Neuronal stem cell (in vitro differentiated cells): ENCODE measurements at regions not wholly inside any gene's neighbourhood (a gene's known extent, or its start where the extent isn't known, plus 50 kb on each side); places are given as distances from the start of the nearest gene placed in this dataset.

Source experiments
- DNase-seq: peaks from one replicate; pipeline ENCODE4 v3.0.0-alpha.2; 2013; ENCODE audit warnings: low spot score
- H2AFZ ChIP-seq: one replicate; pipeline ENCODE4 v1.6.1; 2013; ENCODE audit warnings: mild to moderate bottlenecking, low read length, inconsistent platforms
- H2AK5ac ChIP-seq: 2 replicates; pipeline ENCODE4 v1.6.1; 2013; ENCODE audit warnings: low read depth, mild to moderate bottlenecking, inconsistent platforms, low read length, moderate library complexity, mixed read lengths
- H2BK120ac ChIP-seq: 2 replicates; pipeline ENCODE4 v1.6.1; 2013; ENCODE audit warnings: low read depth, mild to moderate bottlenecking, inconsistent platforms, low read length, moderate library complexity, mixed read lengths
- H2BK12ac ChIP-seq: one replicate; pipeline ENCODE4 v1.6.1; 2013; ENCODE audit warnings: low read length, inconsistent platforms
- H2BK15ac ChIP-seq: 2 replicates; pipeline ENCODE4 v1.6.1; 2013; ENCODE audit warnings: mild to moderate bottlenecking, low read length, inconsistent platforms, mixed read lengths
- H2BK5ac ChIP-seq: one replicate; pipeline ENCODE4 v1.6.1; 2013; ENCODE audit warnings: inconsistent platforms, mild to moderate bottlenecking, low read length, moderate library complexity
- H3K14ac ChIP-seq: one replicate; pipeline ENCODE4 v1.6.1; 2013; ENCODE audit warnings: low read length, inconsistent platforms
- H3K18ac ChIP-seq: 2 replicates; pipeline ENCODE4 v1.6.1; 2013; ENCODE audit warnings: low read length, inconsistent platforms
- H3K23ac ChIP-seq: 2 replicates; pipeline ENCODE4 v1.6.1; 2013; ENCODE audit warnings: low read depth, mild to moderate bottlenecking, mixed read lengths, low read length, inconsistent platforms; ENCODE audit not compliant: poor library complexity
- H3K27ac ChIP-seq: replicated peaks from 3 replicates; pipeline ENCODE4 v1.5.1; 2013; ENCODE audit warnings: low read length, inconsistent platforms
- H3K27me3 ChIP-seq, 3 experiments: 2 replicates each; pipeline ENCODE4 v1.6.1; 2013; ENCODE audit warnings: low read length in 3 of 3, mild to moderate bottlenecking in 2 of 3, inconsistent platforms in 1 of 3, low read depth in 1 of 3, mixed read lengths in 1 of 3, moderate library complexity in 1 of 3; ENCODE audit not compliant: control insufficient read depth in 3 of 3, insufficient read depth in 3 of 3
- H3K36me3 ChIP-seq, 2 donors: replicated peaks in 1 of 2; 2 replicates each; pipeline ENCODE4 v1.6.1; 2013; ENCODE audit warnings: low read length in 2 of 2; ENCODE audit not compliant: control insufficient read depth in 2 of 2, insufficient read depth in 2 of 2
- H3K4ac ChIP-seq: 2 replicates; pipeline ENCODE4 v1.6.1; 2013; ENCODE audit warnings: inconsistent platforms, mild to moderate bottlenecking, low read length, moderate library complexity
- H3K4me1 ChIP-seq, 2 donors: 1 replicate in 1 of 2; 2 replicates in 1 of 2; pipeline ENCODE4 v1.6.1; 2013; ENCODE audit warnings: low read length in 2 of 2, low read depth in 1 of 2; ENCODE audit not compliant: control insufficient read depth in 2 of 2, insufficient read depth in 1 of 2
- H3K4me2 ChIP-seq: one replicate; pipeline ENCODE4 v1.6.1; 2013; ENCODE audit warnings: mild to moderate bottlenecking, low read length, inconsistent platforms; ENCODE audit not compliant: insufficient read depth, poor library complexity, severe bottlenecking
- H3K4me3 ChIP-seq, 2 donors: 2 replicates each; pipeline ENCODE4 v1.5.1; 2013; ENCODE audit warnings: low read length in 2 of 2, mild to moderate bottlenecking in 2 of 2, inconsistent platforms in 1 of 2, moderate library complexity in 1 of 2
- H3K79me1 ChIP-seq: one replicate; pipeline ENCODE4 v1.6.1; 2013; ENCODE audit warnings: low read depth, mild to moderate bottlenecking, inconsistent platforms, low read length, moderate library complexity
- H3K9ac ChIP-seq: one replicate; pipeline ENCODE4 v1.6.1; 2013; ENCODE audit warnings: mild to moderate bottlenecking, low read depth, low read length, inconsistent platforms; ENCODE audit not compliant: poor library complexity
- H3K9me3 ChIP-seq, 2 donors: replicated peaks in 1 of 2; 2 replicates each; pipeline versions ENCODE3 to v1.6.1; 2013; ENCODE audit warnings: low read length in 2 of 2, mild to moderate bottlenecking in 2 of 2, inconsistent platforms in 1 of 2, low read depth in 1 of 2, mixed read lengths in 1 of 2, moderate library complexity in 1 of 2; ENCODE audit not compliant: control insufficient read depth in 2 of 2, insufficient read depth in 1 of 2
- H4K8ac ChIP-seq: one replicate; pipeline ENCODE4 v1.6.1; 2013; ENCODE audit warnings: low read depth, mild to moderate bottlenecking, inconsistent platforms, low read length, moderate library complexity
- H4K91ac ChIP-seq: one replicate; pipeline ENCODE4 v1.6.1; 2013; ENCODE audit warnings: low read length, low read depth, mild to moderate bottlenecking, inconsistent platforms; ENCODE audit not compliant: poor library complexity
- WGBS, 2 donors: extraction: QIAGEN DNeasy Blood & Tissue Kit; methylation state at CpG; one replicate each; pipeline ENCODE4 v1.1.7; 2013; ENCODE audit warnings: missing lambda C conversion rate in 2 of 2, mixed read lengths in 1 of 2; ENCODE audit not compliant: insufficient read length in 2 of 2, insufficient replicate concordance in 1 of 2; ENCODE audit errors: extremely low coverage in 2 of 2; 5-methylcytosine and 5-hydroxymethylcytosine counted together

- no peaks in the 10 kb centered on the region for H3K9me3 ChIP-seq
- no peak overlapping the region for H4K91ac ChIP-seq
- H3K4me1 ChIP-seq = no peaks in the 10 kb centered on the region
- H3K4me3 ChIP-seq = no peak overlapping the region
- H3K4ac ChIP-seq = no peak overlapping the region
- no peak overlapping the region for H3K4me2 ChIP-seq
- H3K27me3 ChIP-seq = no peaks in the 10 kb centered on the region
- H2BK5ac ChIP-seq = no peak overlapping the region
- no peak overlapping the region for H4K8ac ChIP-seq
- no peak overlapping the region for H2AK5ac ChIP-seq
- H2AFZ ChIP-seq = no peak overlapping the region
- WGBS, 2 donors = no CpG with 5 or more reads among the region's 3 CpGs
- H2BK12ac ChIP-seq = no peak overlapping the region
- no peak overlapping the region for H3K9ac ChIP-seq
- DNase-seq = no peak
- no peaks in the 10 kb centered on the region for H3K79me1 ChIP-seq
- no peak overlapping the region for H3K18ac ChIP-seq
- no peak overlapping the region for H2BK120ac ChIP-seq
- no peak overlapping the region for H2BK15ac ChIP-seq
- H3K23ac ChIP-seq = no peak overlapping the region
- no peaks in the 10 kb centered on the region for H3K36me3 ChIP-seq
- H3K27ac ChIP-seq = no peak overlapping the region
- H3K14ac ChIP-seq = no peak overlapping the region
Measured at GRCh38 chr11:41982975-41983374, 523.5 kb upstream of the LRRC4C start.

GRCh38 chr11:41983475-41983874 is 524.0 kb upstream of the LRRC4C start:
- H2AK5ac ChIP-seq = no peak overlapping the region
- H3K79me1 ChIP-seq = no peaks in the 10 kb centered on the region
- no peak overlapping the region for H3K9ac ChIP-seq
- no peak overlapping the region for H2BK15ac ChIP-seq
- no peak overlapping the region for H4K91ac ChIP-seq
- no peak overlapping the region for H3K14ac ChIP-seq
- no peak overlapping the region for H2AFZ ChIP-seq
- H3K4ac ChIP-seq = no peak overlapping the region
- DNase-seq = no peak
- H3K4me2 ChIP-seq = no peak overlapping the region
- no peak overlapping the region for H2BK5ac ChIP-seq
- no peak overlapping the region for H2BK120ac ChIP-seq
- no peak overlapping the region for H2BK12ac ChIP-seq
- H3K27ac ChIP-seq = no peak overlapping the region
- no peak overlapping the region for H3K18ac ChIP-seq
- H3K9me3 ChIP-seq = no peaks in the 10 kb centered on the region
- no peaks in the 10 kb centered on the region for H3K4me1 ChIP-seq
- H3K23ac ChIP-seq = no peak overlapping the region
- H4K8ac ChIP-seq = no peak overlapping the region
- no peaks in the 10 kb centered on the region for H3K36me3 ChIP-seq
- no peaks in the 10 kb centered on the region for H3K27me3 ChIP-seq
- no peak overlapping the region for H3K4me3 ChIP-seq

GRCh38 chr11:41984023-41984422 is 524.6 kb upstream of the LRRC4C start:
- Histone ChIP-seq H3K23ac (no peak overlapping the region), H2AFZ (no peak overlapping the region), H4K91ac (no peak overlapping the region), H2BK120ac (no peak overlapping the region), H3K4ac (no peak overlapping the region), H3K18ac (no peak overlapping the region), H2BK15ac (no peak overlapping the region), H3K4me2 (no peak overlapping the region), H3K27ac (no peak overlapping the region), H3K4me1 (no peaks in the 10 kb centered on the region), H3K27me3 (no peaks in the 10 kb centered on the region), H3K4me3 (no peak overlapping the region), H4K8ac (no peak overlapping the region), H3K79me1 (no peaks in the 10 kb centered on the region), H2AK5ac (no peak overlapping the region), H2BK5ac (no peak overlapping the region), H2BK12ac (no peak overlapping the region), H3K9ac (no peak overlapping the region), H3K14ac (no peak overlapping the region), H3K9me3 (no peaks in the 10 kb centered on the region), H3K36me3 (no peaks in the 10 kb centered on the region)
- no peak for DNase-seq
- no CpG with 5 or more reads among the region's 2 CpGs for WGBS, 2 donors

- H3K27me3 ChIP-seq = no peaks in the 10 kb centered on the region
- no peak overlapping the region for H3K9ac ChIP-seq
- no peak overlapping the region for H2BK12ac ChIP-seq
- no peak overlapping the region for H3K4me2 ChIP-seq
- H3K4me3 ChIP-seq = no peak overlapping the region
- no peak overlapping the region for H2BK15ac ChIP-seq
- H3K23ac ChIP-seq = no peak overlapping the region
- H4K8ac ChIP-seq = no peak overlapping the region
- H4K91ac ChIP-seq = no peak overlapping the region
- WGBS, 2 donors = no CpG with 5 or more reads among the region's 6 CpGs
- no peak overlapping the region for H3K27ac ChIP-seq
- H3K18ac ChIP-seq = no peak overlapping the region
- no peak overlapping the region for H2BK120ac ChIP-seq
- no peak overlapping the region for H2AK5ac ChIP-seq
- no peak overlapping the region for H3K14ac ChIP-seq
- H2AFZ ChIP-seq = no peak overlapping the region
- no peaks in the 10 kb centered on the region for H3K79me1 ChIP-seq
- no peaks in the 10 kb centered on the region for H3K9me3 ChIP-seq
- DNase-seq = no peak
- H3K36me3 ChIP-seq = no peaks in the 10 kb centered on the region
- no peak overlapping the region for H2BK5ac ChIP-seq
- H3K4me1 ChIP-seq = no peaks in the 10 kb centered on the region
- H3K4ac ChIP-seq = no peak overlapping the region
Measured at GRCh38 chr11:41985799-41986198, 526.3 kb upstream of the LRRC4C start.
